ENCODE measurements at regions not wholly inside any gene's neighbourhood (a gene's known extent, or its start where the extent isn't known, plus 50 kb on each side); places are given as distances from the start of the nearest gene placed in this dataset.

DNA sequence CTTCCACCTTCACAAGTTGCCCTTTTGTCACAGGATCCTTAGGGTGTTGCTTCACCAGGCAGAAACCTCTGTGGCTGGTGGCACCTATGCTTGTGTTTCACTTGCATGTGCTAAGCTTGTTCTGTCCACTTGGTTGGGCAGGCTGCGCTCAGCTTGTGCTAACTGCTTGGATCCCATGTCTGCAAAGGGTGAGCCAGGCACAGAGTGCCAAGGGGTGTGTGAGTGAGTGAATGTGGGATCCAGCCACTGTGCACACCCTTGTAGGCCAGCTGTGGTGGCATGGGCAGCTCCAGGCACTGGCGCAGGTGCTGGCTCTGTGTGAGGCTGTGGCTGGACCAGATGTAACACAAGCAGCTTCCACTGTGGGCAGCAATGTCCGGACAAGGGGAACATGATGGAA, 728.7 kb upstream of the ROBO1 start:
- TF ChIP-seq, protein P1, sequence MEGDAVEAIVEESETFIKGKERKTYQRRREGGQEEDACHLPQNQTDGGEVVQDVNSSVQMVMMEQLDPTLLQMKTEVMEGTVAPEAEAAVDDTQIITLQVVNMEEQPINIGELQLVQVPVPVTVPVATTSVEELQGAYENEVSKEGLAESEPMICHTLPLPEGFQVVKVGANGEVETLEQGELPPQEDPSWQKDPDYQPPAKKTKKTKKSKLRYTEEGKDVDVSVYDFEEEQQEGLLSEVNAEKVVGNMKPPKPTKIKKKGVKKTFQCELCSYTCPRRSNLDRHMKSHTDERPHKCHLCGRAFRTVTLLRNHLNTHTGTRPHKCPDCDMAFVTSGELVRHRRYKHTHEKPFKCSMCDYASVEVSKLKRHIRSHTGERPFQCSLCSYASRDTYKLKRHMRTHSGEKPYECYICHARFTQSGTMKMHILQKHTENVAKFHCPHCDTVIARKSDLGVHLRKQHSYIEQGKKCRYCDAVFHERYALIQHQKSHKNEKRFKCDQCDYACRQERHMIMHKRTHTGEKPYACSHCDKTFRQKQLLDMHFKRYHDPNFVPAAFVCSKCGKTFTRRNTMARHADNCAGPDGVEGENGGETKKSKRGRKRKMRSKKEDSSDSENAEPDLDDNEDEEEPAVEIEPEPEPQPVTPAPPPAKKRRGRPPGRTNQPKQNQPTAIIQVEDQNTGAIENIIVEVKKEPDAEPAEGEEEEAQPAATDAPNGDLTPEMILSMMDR (IDR thresholded peaks at IDR 0.05) = no peak
- TF ChIP-seq POLR2A (IDR thresholded peaks at IDR 0.05) (no peak), POLR2AphosphoS5 (IDR thresholded peaks at IDR 0.05) (no peak), EP300 (IDR thresholded peaks at IDR 0.05) (no peak)

Measured in gastroesophageal sphincter (tissue), 3 donors.